Renal cortex interstitium (tissue), 11 donors: ENCODE measurements at regions not wholly inside any gene's neighbourhood (a gene's known extent, or its start where the extent isn't known, plus 50 kb on each side); places are given as distances from the start of the nearest gene placed in this dataset.

Experiments used
- DNase-seq, 11 donors: peaks; one replicate each; pipeline ENCODE4 v3.0.0-alpha.2; 2013; ENCODE audit warnings: low read depth in 9 of 11, low spot score in 4 of 11; ENCODE audit errors: extremely low read depth in 1 of 11

DNA sequence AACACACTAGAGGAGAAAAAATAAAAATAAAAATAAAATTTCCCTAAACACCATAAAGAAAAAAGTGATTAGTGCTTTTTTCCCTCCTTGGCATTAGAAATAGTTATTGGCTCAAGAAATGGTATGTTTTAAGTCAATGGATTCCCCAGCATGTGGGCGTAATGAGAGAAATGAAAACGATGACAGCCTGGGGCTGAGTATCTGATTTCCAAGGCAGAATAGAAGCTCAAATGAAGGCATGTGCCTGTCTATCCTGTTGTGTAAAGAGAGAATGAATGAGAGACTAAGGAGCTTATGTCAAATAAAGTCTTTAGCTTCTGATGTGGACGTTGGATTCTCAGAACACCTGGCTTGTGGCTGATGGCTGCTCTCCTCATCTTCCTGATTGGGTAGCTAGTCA lies 1408.4 kb upstream of the TMEM132C start:
- no peak for DNase-seq

DNA sequence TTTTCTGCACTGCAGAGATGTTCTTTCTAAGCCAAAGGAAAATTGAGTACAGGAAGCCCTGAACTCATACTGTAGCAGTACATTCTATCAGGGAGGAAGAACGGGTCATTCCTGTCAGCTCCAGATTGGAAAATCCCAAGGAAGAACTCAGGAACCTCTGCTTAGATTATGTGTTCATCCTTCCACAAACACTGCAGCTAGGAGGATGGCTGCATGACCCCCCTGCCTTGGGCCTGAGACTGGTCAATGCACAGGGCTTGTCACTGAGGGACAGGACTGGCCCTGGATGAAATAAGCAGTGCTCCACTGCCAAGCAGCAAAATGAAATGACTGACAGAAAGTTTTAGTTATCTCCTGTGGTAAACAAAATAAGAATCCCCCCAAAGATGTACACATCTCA lies 1406.8 kb upstream of the TMEM132C start:
- DNase-seq, result no peak

GRCh38 chr12:126862500-126862899 lies 1404.5 kb upstream of the TMEM132C start:
- no peak for DNase-seq

DNA sequence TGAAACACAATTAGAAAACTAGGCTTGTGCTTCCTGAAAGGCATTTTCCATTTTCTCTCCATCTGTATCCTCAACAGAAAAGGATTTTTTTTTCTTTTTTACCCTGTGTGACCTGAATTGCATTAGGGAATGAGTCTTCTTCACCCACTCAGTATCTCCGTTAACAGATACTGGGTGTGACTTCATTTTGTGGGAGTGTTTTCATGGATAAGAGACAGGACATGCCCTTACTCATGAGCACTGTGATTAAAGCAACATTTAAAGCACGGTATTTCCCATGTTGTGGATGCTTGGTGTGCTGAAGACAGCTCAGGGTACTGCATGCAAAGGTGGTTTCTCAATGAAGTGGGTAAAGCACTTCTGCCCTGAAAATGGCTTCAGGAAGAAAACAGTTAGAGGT lies 1397.3 kb upstream of the TMEM132C start:
- DNase-seq, result no peak

DNA sequence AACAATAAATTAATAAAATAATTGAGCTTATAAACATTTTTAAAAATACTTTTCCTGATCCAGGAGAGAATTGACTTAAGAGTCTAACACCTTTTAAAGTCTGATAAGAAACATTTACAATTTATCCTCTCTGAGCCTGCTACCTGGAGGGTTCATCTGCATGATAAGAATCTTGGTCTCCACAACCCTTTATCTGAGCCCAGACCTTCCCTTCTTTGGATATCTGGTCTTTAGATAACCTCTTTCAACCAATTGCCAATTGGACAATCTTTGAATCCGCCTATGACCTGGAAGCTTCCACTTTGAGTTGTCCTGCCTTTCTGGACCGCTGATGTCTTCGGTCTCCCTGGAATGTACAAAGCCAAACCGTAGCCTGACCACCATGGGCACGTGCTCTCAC lies 1393.3 kb upstream of the TMEM132C start:
- DNase-seq, result no peak

GRCh38 chr12:126874427-126875026 lies 1392.4 kb upstream of the TMEM132C start:
- DNase-seq, result peak in 9 of 11 donors; percentile 13 to 48 (median 31)

DNA sequence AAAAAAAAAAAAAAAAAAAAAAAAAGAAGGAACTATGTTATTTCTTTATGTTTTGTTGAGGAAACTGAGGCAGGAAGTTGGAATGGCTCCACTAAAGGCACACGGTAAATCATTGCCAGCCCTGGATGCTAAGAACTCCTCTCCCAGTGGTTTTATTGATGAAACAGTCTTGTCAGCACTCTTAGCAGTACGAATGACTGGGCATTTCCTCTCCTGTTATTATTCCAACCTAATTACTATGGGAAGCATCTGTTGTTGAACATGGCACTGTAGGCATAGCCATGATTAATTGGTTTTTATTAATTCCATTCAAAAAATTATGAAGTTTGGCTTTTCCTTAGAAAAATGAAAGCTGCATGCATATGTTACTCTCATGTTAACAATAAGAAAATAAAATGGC lies 1387.1 kb upstream of the TMEM132C start:
- no peak for DNase-seq

GRCh38 chr12:126883697-126884096 lies 1383.3 kb upstream of the TMEM132C start:
- DNase-seq, result peak in 7 of 11 donors; percentile 19 to 45 (median 24)

GRCh38 chr12:126889501-126889900 lies 1377.5 kb upstream of the TMEM132C start:
- DNase-seq, result no peak

- no peak for DNase-seq
Measured at GRCh38 chr12:126890097-126890496, 1376.9 kb upstream of the TMEM132C start.

DNA sequence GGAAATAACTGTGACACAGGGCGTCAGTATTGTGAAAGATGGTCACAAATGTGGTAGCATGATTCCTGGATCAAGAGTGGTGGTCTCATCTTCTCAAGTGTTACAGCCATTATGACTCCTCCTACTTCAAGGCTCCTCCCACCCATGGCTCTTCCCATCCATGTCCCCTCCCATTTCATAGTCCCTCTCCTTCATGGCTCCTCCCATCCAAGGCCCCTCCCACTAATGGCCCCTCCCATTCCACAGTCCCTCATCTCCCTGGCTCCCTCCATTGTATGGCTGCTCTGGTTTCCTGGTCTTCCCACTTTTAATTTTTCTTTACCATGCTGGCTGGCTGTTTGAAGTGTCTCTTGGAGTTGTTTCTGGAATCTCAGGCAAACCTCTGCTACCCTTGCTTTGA lies 1375.2 kb upstream of the TMEM132C start:
- DNase-seq, result no peak

GRCh38 chr12:126895951-126896913 lies 1370.7 kb upstream of the TMEM132C start:
- DNase-seq, result no peak

- DNase-seq, result no peak
Measured at GRCh38 chr12:126897102-126897501, 1369.9 kb upstream of the TMEM132C start.

DNA sequence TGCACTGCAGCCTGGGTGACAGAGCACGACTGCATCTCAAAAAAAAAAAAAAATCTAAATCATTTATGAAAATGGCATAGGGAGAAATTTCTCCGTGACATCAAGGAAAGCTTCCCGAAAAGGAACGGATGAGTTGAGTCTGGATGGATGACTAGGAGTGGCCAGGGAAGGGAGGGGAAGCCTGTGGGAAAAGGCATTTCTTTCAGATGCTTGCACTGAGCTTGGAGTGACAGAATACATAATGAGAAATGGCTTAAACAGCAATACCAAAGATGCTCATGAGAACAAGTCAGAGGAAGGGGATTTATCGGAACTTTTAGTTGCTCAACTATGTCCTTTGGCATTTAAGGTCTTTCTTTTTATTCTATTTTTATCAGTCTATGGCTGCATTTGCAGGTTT lies 1369.2 kb upstream of the TMEM132C start:
- no peak for DNase-seq

DNA sequence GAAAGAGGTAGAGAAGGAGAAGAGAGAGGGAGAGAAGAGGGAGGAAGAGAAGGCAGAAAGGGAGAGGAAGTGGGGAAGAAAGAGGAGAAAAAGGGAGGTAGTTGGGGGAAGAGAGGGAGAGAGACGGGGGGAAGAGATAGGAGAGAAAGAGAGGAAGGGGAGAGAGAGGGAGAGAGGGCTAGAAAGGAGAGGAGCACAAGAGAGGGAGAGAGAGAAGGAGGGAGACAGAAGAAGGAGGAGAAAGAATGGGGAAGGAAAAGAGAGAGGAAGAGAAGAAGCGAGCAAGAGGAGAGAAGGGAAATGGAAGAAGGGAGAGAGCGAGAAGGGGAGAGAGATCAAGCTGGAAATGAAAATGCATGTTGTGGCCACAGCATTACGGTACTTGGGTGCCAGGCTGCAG lies 1368.4 kb upstream of the TMEM132C start:
- DNase-seq, result no peak

GRCh38 chr12:126899926-126900792 lies 1366.8 kb upstream of the TMEM132C start:
- no peak for DNase-seq

DNA sequence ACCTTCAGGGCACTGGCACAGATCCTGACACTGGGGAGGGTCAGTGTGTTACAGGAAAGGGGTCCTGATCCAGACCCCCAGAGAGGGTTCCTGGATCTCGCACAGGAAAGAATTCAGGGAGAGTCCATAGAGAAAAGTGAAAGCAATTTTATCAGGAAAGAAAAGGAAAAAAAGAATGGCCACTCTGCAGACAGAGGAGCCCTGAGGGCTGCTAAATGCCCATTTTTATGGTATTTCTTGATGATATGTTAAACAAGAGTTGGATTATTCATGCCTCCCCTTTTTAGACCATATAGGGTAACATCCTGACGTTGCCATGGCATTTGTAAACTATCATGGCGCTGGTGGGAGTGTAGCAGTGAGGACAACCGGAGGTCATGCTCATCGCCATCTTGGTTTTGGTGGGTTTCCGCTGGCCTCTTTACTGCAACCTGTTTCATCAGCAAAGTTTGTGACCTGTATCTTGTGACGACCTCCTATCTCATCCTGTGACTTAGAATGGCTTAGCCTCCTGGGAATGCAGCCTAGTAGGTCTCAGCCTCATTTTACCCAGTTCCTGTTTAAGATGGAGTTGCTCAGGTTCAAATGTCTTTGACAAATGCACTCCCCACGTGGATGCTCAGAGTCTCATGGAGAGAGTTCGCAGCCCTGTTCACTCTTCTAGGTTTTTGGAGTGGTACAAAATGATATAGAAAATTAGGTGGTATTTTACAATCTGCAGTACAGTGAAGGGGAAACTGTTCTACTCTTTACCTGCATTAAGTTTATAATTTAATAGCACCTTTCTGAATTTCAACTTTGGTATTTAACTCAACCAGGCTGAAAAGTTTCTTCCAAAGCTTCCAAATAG lies 1363.7 kb upstream of the TMEM132C start:
- no peak for DNase-seq

DNA sequence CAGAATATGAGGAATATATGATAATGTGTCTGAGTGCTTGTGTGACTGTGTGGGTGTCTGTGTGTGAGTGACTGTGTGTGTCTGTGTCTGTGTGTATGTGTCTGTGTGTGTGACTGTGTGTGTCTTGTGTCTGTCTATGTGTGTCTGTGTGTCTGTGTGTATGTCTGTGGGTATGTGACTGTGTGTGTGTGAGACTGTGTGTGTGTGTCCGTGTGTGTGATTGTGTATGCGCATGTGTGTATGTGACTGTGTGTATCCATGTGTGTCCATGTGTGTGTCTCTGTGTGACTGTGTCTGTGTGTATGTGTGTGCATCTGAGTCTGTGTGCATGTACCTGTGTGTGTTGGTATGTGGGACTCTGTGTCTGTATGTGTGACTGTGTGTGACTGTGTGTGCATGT lies 1361.2 kb upstream of the TMEM132C start:
- no peak for DNase-seq
